IgD-negative memory B cell (primary cell): ENCODE measurements at regions not wholly inside any gene's neighbourhood (a gene's known extent, or its start where the extent isn't known, plus 50 kb on each side); places are given as distances from the start of the nearest gene placed in this dataset.

ENCODE experiments used
- H3K27ac Mint-ChIP-seq, 3 donors: one replicate each; pipeline ENCODE4 v1.8.0; 2020 to 2022; ENCODE audit warnings: mild to moderate bottlenecking in 3 of 3, mixed read lengths in 3 of 3, moderate library complexity in 1 of 3
- H3K27me3 Mint-ChIP-seq: one replicate; pipeline ENCODE4 v1.8.0; 2021; ENCODE audit warnings: mixed read lengths
- H3K36me3 Mint-ChIP-seq: one replicate; pipeline ENCODE4 v1.8.0; 2020; ENCODE audit warnings: mild to moderate bottlenecking, mixed read lengths
- H3K4me1 Mint-ChIP-seq, 3 donors: one replicate each; pipeline ENCODE4 v1.8.0; 2020 to 2022; ENCODE audit warnings: mixed read lengths in 3 of 3, mild to moderate bottlenecking in 1 of 3
- H3K4me3 Mint-ChIP-seq, 4 donors: one replicate each; pipeline ENCODE4 v1.8.0; 2020 to 2022; ENCODE audit warnings: mild to moderate bottlenecking in 4 of 4, mixed read lengths in 4 of 4, moderate library complexity in 3 of 4
- H3K9me3 Mint-ChIP-seq, 3 donors: one replicate each; pipeline ENCODE4 v1.8.0; 2020 to 2021; ENCODE audit warnings: mixed read lengths in 3 of 3, mild to moderate bottlenecking in 1 of 3

DNA sequence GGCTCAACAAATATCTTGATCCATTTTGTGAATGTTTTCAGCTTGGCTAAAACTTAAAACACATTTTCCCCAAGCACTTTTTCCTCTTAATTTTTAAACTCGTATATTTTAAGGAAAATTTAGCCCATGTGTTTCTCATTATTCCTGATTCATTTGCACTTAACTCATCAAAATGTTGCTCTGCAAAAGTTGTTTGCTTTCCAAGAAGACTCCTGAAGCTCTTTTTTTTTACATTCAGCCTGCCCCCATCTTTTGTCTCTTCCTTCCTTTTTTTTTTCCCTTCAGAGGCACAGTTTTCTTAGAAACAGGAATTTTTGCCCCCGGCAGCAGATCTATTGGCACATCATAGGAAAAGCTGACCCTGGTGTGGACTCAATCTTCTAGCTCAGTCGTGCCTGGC is 155.0 kb upstream of the SALL1 start:
- Mint-ChIP-seq H3K4me1 (no peaks in the 10 kb centered on the region), H3K27me3 (no peaks in the 10 kb centered on the region), H3K9me3 (peaks cover 0 to 20% (median 0%) of the 10 kb centered on the region in 3 donors), H3K27ac (no peak overlapping the region), H3K4me3 (no peak overlapping the region), H3K36me3 (no peaks in the 10 kb centered on the region)

GRCh38 chr16:51305337-51305736 is 154.3 kb upstream of the SALL1 start:
- H3K36me3 Mint-ChIP-seq, result no peaks in the 10 kb centered on the region
- no peaks in the 10 kb centered on the region for H3K4me1 Mint-ChIP-seq
- H3K27ac Mint-ChIP-seq, result no peak overlapping the region
- no peak overlapping the region for H3K4me3 Mint-ChIP-seq
- H3K27me3 Mint-ChIP-seq, result no peaks in the 10 kb centered on the region
- H3K9me3 Mint-ChIP-seq, result peaks cover 0 to 20% (median 0%) of the 10 kb centered on the region in 3 donors

DNA sequence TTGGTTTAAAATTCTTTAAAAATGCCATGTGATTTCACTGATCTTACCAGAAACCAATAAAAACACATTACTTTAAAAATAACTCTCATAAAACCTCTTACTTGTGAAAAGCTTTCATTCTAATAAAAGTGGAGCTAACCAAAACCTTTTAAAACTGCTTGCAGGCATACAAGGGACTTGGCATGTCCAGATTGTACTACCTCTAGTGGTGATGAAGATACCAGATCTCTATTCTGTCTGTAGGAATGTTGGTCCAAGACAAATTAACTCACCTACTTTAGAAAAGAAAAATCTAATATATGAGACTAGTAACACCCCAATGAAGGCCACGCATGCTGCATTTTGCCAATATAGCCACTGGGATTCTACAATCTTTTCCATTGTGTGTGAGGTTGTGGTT is 151.0 kb upstream of the SALL1 start:
- Mint-ChIP-seq H3K4me1 (no peaks in the 10 kb centered on the region), H3K4me3 (no peak overlapping the region), H3K9me3 (peaks cover 0 to 8% (median 0%) of the 10 kb centered on the region in 3 donors), H3K27me3 (no peaks in the 10 kb centered on the region), H3K27ac (no peak overlapping the region), H3K36me3 (no peaks in the 10 kb centered on the region)

GRCh38 chr16:51298800-51299199 is 147.7 kb upstream of the SALL1 start:
- no peaks in the 10 kb centered on the region for H3K4me1 Mint-ChIP-seq
- H3K4me3 Mint-ChIP-seq, result no peak overlapping the region
- no peaks in the 10 kb centered on the region for H3K27me3 Mint-ChIP-seq
- H3K9me3 Mint-ChIP-seq, result peaks cover 0 to 3% (median 2%) of the 10 kb centered on the region in 3 donors
- H3K36me3 Mint-ChIP-seq, result no peaks in the 10 kb centered on the region
- H3K27ac Mint-ChIP-seq, result no peak overlapping the region

DNA sequence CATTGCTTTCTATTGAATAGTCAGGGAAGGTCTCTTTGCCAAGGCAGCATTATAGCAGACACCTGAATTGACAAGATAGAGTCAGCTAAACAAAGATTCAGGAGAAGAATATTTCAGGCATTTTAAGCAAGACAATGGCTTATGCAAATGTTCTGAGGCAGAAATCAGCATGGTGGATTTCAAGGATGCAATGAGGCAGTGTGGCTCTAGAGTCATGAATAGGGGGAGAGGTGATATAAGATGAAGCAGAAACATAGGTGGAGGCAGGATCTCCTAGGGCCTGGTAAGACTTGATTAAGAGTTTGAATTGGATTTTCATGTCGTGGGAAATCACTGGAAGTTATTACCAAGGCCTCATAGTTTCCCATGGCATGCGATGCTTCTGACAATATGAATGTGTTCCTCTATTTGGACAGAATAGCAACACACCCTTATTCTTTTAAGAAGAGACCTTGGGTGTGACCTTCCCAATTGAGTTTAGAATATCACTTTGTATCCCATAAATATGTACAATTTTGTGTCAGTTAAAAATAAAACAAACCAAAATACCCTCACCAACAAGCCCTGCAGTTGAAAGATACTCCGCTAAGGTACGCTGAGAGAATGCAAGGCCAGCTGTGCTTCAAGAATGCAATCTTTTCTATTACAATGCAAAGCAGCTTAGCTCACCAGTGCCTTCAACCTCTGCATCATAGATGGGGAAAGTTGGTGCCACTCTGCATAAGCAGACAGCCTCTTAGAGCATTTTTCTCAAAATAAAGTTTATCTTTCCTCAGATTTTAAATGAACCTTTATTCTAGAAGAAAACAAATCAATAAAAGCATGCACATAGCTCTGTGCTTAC is 139.6 kb upstream of the SALL1 start:
- H3K27ac Mint-ChIP-seq, result no peak overlapping the region
- no peaks in the 10 kb centered on the region for H3K27me3 Mint-ChIP-seq
- H3K4me1 Mint-ChIP-seq, result no peaks in the 10 kb centered on the region
- no peak overlapping the region for H3K4me3 Mint-ChIP-seq
- peaks cover 0 to 10% (median 0%) of the 10 kb centered on the region in 3 donors for H3K9me3 Mint-ChIP-seq
- no peaks in the 10 kb centered on the region for H3K36me3 Mint-ChIP-seq

- Mint-ChIP-seq H3K4me3 (no peak overlapping the region), H3K4me1 (no peaks in the 10 kb centered on the region), H3K27me3 (no peaks in the 10 kb centered on the region), H3K36me3 (no peaks in the 10 kb centered on the region), H3K27ac (no peak overlapping the region), H3K9me3 (peaks cover 0 to 9% (median 0%) of the 10 kb centered on the region in 3 donors)
Observed at GRCh38 chr16:51289336-51289735, 138.3 kb upstream of the SALL1 start.

- H3K4me3 Mint-ChIP-seq, result no peak overlapping the region
- no peaks in the 10 kb centered on the region for H3K27me3 Mint-ChIP-seq
- H3K27ac Mint-ChIP-seq, result no peak overlapping the region
- H3K9me3 Mint-ChIP-seq, result peaks cover 0 to 9% (median 3%) of the 10 kb centered on the region in 3 donors
- H3K4me1 Mint-ChIP-seq, result no peaks in the 10 kb centered on the region
- no peaks in the 10 kb centered on the region for H3K36me3 Mint-ChIP-seq
Observed at GRCh38 chr16:51287121-51287755, 136.2 kb upstream of the SALL1 start.

DNA sequence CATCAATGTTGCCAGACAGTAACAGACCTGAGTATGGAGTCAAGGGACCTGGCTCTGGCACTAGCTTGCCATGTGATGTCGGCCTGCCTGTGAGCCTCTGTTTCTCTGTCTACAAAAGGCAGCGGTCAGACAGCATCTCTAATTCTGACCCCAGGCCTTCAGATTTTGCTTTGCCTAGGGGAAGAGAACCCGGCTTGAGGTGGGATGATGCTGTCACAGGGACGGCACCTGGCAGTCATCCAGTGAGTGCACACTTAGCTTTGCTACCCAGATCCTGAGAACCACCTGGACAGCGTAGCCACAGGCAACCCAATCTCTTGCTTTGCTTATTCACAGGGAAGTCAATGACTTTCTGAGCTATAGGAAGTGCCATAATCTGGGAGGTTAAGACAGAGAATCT is 135.2 kb upstream of the SALL1 start:
- no peak overlapping the region for H3K4me3 Mint-ChIP-seq
- H3K27me3 Mint-ChIP-seq, result no peaks in the 10 kb centered on the region
- H3K36me3 Mint-ChIP-seq, result no peaks in the 10 kb centered on the region
- H3K27ac Mint-ChIP-seq, result no peak overlapping the region
- no peaks in the 10 kb centered on the region for H3K4me1 Mint-ChIP-seq
- H3K9me3 Mint-ChIP-seq, result peaks cover 0 to 4% (median 3%) of the 10 kb centered on the region in 3 donors

GRCh38 chr16:51276336-51276735 is 125.3 kb upstream of the SALL1 start:
- H3K27ac Mint-ChIP-seq, result no peak overlapping the region
- H3K4me3 Mint-ChIP-seq, result no peak overlapping the region
- no peaks in the 10 kb centered on the region for H3K4me1 Mint-ChIP-seq
- peaks cover 1 to 7% (median 3%) of the 10 kb centered on the region in 3 donors for H3K9me3 Mint-ChIP-seq
- no peaks in the 10 kb centered on the region for H3K27me3 Mint-ChIP-seq
- H3K36me3 Mint-ChIP-seq, result no peaks in the 10 kb centered on the region

GRCh38 chr16:51272420-51272819 is 121.3 kb upstream of the SALL1 start:
- Mint-ChIP-seq H3K4me1 (no peaks in the 10 kb centered on the region), H3K9me3 (peaks cover 0 to 14% (median 4%) of the 10 kb centered on the region in 3 donors), H3K4me3 (no peak overlapping the region), H3K27ac (no peak overlapping the region), H3K27me3 (no peaks in the 10 kb centered on the region), H3K36me3 (no peaks in the 10 kb centered on the region)

- Mint-ChIP-seq H3K36me3 (no peaks in the 10 kb centered on the region), H3K4me3 (no peak overlapping the region), H3K9me3 (peaks cover 2 to 14% (median 3%) of the 10 kb centered on the region in 3 donors), H3K27ac (no peak overlapping the region), H3K4me1 (no peaks in the 10 kb centered on the region), H3K27me3 (no peaks in the 10 kb centered on the region)
Observed at GRCh38 chr16:51271156-51271701, 120.2 kb upstream of the SALL1 start.

DNA sequence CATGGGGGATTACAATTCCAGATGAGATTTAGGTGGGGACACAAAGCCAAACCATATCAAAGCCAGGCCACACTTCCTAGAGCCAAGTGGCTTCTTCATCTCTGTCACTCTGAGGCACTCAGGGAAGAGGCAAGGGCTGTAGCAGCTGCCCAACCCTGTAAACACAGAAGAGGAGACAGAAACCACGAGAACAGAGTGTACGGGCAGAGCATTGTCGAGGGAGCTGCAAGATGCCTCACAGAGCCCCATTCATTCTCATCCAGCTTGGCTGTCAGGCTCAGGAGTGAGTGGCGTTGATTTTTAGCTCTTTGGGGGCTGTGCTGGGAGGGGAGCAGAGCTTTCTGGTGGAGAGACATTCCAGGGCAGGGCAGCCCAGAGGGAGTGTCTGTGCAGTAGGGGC is 117.2 kb upstream of the SALL1 start:
- Mint-ChIP-seq H3K27ac (no peak overlapping the region), H3K27me3 (no peaks in the 10 kb centered on the region), H3K9me3 (peaks cover 2 to 28% (median 5%) of the 10 kb centered on the region in 3 donors), H3K36me3 (no peaks in the 10 kb centered on the region), H3K4me3 (no peak overlapping the region), H3K4me1 (no peaks in the 10 kb centered on the region)

DNA sequence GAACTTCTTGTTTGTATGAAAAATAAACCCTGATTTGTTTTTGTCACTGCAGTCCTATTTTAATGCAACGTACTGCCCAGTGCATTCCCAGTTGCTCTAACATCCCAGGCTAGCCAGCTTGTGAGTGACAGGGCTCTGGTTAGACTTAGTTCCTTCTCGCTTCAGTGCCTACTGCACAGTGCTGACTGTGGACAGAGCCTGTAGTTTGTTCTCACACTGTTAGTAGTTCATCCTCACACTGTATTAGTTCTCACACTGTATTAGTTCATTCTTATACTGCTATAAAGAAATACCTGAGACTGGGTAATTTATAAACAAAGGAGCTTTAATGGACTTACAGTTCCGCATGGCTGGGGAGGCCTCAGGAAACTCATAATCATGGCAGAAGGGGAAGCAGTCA is 116.6 kb upstream of the SALL1 start:
- no peak overlapping the region for H3K27ac Mint-ChIP-seq
- no peaks in the 10 kb centered on the region for H3K36me3 Mint-ChIP-seq

GRCh38 chr16:51262428-51262827 is 111.4 kb upstream of the SALL1 start:
- H3K36me3 Mint-ChIP-seq, result no peaks in the 10 kb centered on the region
- H3K27ac Mint-ChIP-seq, result no peak overlapping the region
- H3K9me3 Mint-ChIP-seq, result peaks cover 4 to 22% (median 5%) of the 10 kb centered on the region in 3 donors
- no peaks in the 10 kb centered on the region for H3K4me1 Mint-ChIP-seq
- no peak overlapping the region for H3K4me3 Mint-ChIP-seq
- no peaks in the 10 kb centered on the region for H3K27me3 Mint-ChIP-seq

More for the DNA sequence above, 116.6 kb upstream of the SALL1 start:
- Mint-ChIP-seq H3K4me1 (no peaks in the 10 kb centered on the region), H3K27me3 (no peaks in the 10 kb centered on the region), H3K9me3 (peaks cover 2 to 29% (median 5%) of the 10 kb centered on the region in 3 donors), H3K4me3 (no peak overlapping the region)

GRCh38 chr16:51261919-51262318 is 110.8 kb upstream of the SALL1 start:
- no peaks in the 10 kb centered on the region for H3K4me1 Mint-ChIP-seq
- no peak overlapping the region for H3K27ac Mint-ChIP-seq
- no peak overlapping the region for H3K4me3 Mint-ChIP-seq
- no peaks in the 10 kb centered on the region for H3K36me3 Mint-ChIP-seq
- H3K9me3 Mint-ChIP-seq, result peaks cover 4 to 22% (median 5%) of the 10 kb centered on the region in 3 donors
- H3K27me3 Mint-ChIP-seq, result no peaks in the 10 kb centered on the region
